Hepatocyte (in vitro differentiated cells): ENCODE measurements at regions not wholly inside any gene's neighbourhood (a gene's known extent, or its start where the extent isn't known, plus 50 kb on each side); places are given as distances from the start of the nearest gene placed in this dataset.

Experiments
- DNase-seq: peaks from one replicate; pipeline ENCODE4 v3.0.0-alpha.2; 2016; ENCODE audit warnings: low spot score
- H2AFZ ChIP-seq: fragments of 200-600 bp; sonication (generic); 2 replicates; pipeline ENCODE4 v1.6.0; 2016; ENCODE audit warnings: antibody characterized with exemption, mild to moderate bottlenecking
- H3K27ac ChIP-seq: fragments of 200-600 bp; sonication (generic); 2 replicates; pipeline ENCODE4 v1.5.1; 2016; ENCODE audit warnings: mild to moderate bottlenecking
- H3K27me3 ChIP-seq: fragments of 200-600 bp; sonication (generic); 2 replicates; pipeline ENCODE4 v1.6.1; 2016
- H3K36me3 ChIP-seq: fragments of 200-600 bp; sonication (generic); replicated peaks from 2 replicates; pipeline ENCODE4 v1.5.1; 2016; ENCODE audit warnings: low read depth; ENCODE audit not compliant: insufficient read depth
- H3K4me1 ChIP-seq: fragments of 200-600 bp; sonication (generic); 2 replicates; pipeline ENCODE4 v1.5.1; 2016; ENCODE audit warnings: mild to moderate bottlenecking, moderate library complexity; ENCODE audit not compliant: insufficient read depth
- H3K4me2 ChIP-seq: fragments of 200-600 bp; sonication (generic); 2 replicates; pipeline ENCODE4 v1.6.0; 2016
- H3K4me3 ChIP-seq: fragments of 200-600 bp; sonication (generic); 2 replicates; pipeline ENCODE4 v1.5.1; 2016; ENCODE audit warnings: mild to moderate bottlenecking
- H3K79me2 ChIP-seq: fragments of 200-600 bp; sonication (generic); 2 replicates; pipeline ENCODE4 v1.6.0; 2017; ENCODE audit warnings: mild to moderate bottlenecking
- H3K9me2 ChIP-seq: fragments of 200-600 bp; sonication (generic); replicated peaks from 2 replicates; pipeline ENCODE4 v1.6.0; 2017; ENCODE audit warnings: mild to moderate bottlenecking; ENCODE audit not compliant: insufficient read depth
- H3K9me3 ChIP-seq: fragments of 200-600 bp; sonication (generic); 2 replicates; pipeline ENCODE4 v1.5.1; 2016; ENCODE audit warnings: low read depth, mild to moderate bottlenecking
- H4K20me1 ChIP-seq: fragments of 200-600 bp; sonication (generic); 2 replicates; pipeline ENCODE4 v1.6.0; 2016; ENCODE audit warnings: mild to moderate bottlenecking; ENCODE audit not compliant: insufficient read depth, poor library complexity, severe bottlenecking
- CTCF ChIP-seq: fragments of 200-600 bp; sonication (generic); IDR thresholded peaks from 2 replicates; pipeline ENCODE4 v1.5.1; 2016; ENCODE audit warnings: antibody characterized with exemption, mild to moderate bottlenecking; ENCODE audit not compliant: poor library complexity
- EZH2 ChIP-seq: fragments of 200-600 bp; sonication (generic); IDR thresholded peaks from 2 replicates; pipeline ENCODE4 v1.6.1; 2016; ENCODE audit warnings: antibody characterized with exemption, mild to moderate bottlenecking, borderline replicate concordance
- EZH2phosphoT487 ChIP-seq: fragments of 200-600 bp; sonication (generic); IDR thresholded peaks from one replicate; pipeline ENCODE4 v1.6.1; 2018; ENCODE audit warnings: antibody characterized with exemption, mild to moderate bottlenecking, low read depth, moderate library complexity; ENCODE audit not compliant: unreplicated experiment, severe bottlenecking
- WGBS: methylation state at CpG from one replicate; pipeline ENCODE4 v1.1.6; 2016; ENCODE audit warnings: low lambda C conversion rate; ENCODE audit errors: missing lambda C conversion rate; 5-methylcytosine and 5-hydroxymethylcytosine counted together

GRCh38 chr6:142683714-142684141 is 261.2 kb downstream of the HIVEP2 start:
- WGBS = 76% methylated on average over 6 of the region's 6 CpGs
- no peak overlapping the region for H2AFZ ChIP-seq
- no peak overlapping the region for H3K4me2 ChIP-seq
- H3K27me3 ChIP-seq = no peaks in the 10 kb centered on the region
- no peak for DNase-seq
- no peaks in the 10 kb centered on the region for H3K9me2 ChIP-seq
- no peaks in the 10 kb centered on the region for H4K20me1 ChIP-seq
- no peak overlapping the region for H3K4me3 ChIP-seq
- no peak overlapping the region for H3K27ac ChIP-seq
- no peaks in the 10 kb centered on the region for H3K79me2 ChIP-seq
- H3K4me1 ChIP-seq = no peaks in the 10 kb centered on the region
- no peaks in the 10 kb centered on the region for H3K36me3 ChIP-seq
- no peak for TF ChIP-seq EZH2
- no peak for TF ChIP-seq EZH2phosphoT487
- no peak for TF ChIP-seq CTCF
- no peaks in the 10 kb centered on the region for H3K9me3 ChIP-seq

- Histone ChIP-seq H3K9me3 (no peaks in the 10 kb centered on the region), H3K27ac (no peak overlapping the region), H4K20me1 (no peaks in the 10 kb centered on the region), H3K4me3 (no peak overlapping the region), H3K4me2 (no peak overlapping the region), H2AFZ (no peak overlapping the region), H3K9me2 (no peaks in the 10 kb centered on the region), H3K27me3 (no peaks in the 10 kb centered on the region), H3K36me3 (no peaks in the 10 kb centered on the region), H3K79me2 (no peaks in the 10 kb centered on the region), H3K4me1 (no peaks in the 10 kb centered on the region)
- WGBS = 96% methylated on average over 1 of the region's 1 CpG
- no peak for DNase-seq
- TF ChIP-seq CTCF (no peak), EZH2 (no peak)
Observed at GRCh38 chr6:142684371-142684770, 260.6 kb downstream of the HIVEP2 start.

- Histone ChIP-seq H4K20me1 (no peaks in the 10 kb centered on the region), H3K4me1 (no peaks in the 10 kb centered on the region), H3K4me2 (no peak overlapping the region), H3K36me3 (no peaks in the 10 kb centered on the region), H3K27me3 (no peaks in the 10 kb centered on the region), H3K9me2 (no peaks in the 10 kb centered on the region), H3K4me3 (no peak overlapping the region), H3K27ac (no peak overlapping the region), H3K9me3 (no peaks in the 10 kb centered on the region), H3K79me2 (no peaks in the 10 kb centered on the region), H2AFZ (no peak overlapping the region)
- WGBS = 78% methylated on average over 4 of the region's 4 CpGs
- TF ChIP-seq EZH2phosphoT487 (no peak), EZH2 (no peak), CTCF (no peak)
- DNase-seq = no peak
Observed at GRCh38 chr6:142685852-142686506, 259.0 kb downstream of the HIVEP2 start.

GRCh38 chr6:142686507-142686887 is 258.5 kb downstream of the HIVEP2 start:
- WGBS = 68% methylated on average over 2 of the region's 2 CpGs
- Histone ChIP-seq H3K79me2 (no peaks in the 10 kb centered on the region), H3K4me2 (no peak overlapping the region), H3K36me3 (no peaks in the 10 kb centered on the region), H3K4me1 (no peaks in the 10 kb centered on the region), H4K20me1 (no peaks in the 10 kb centered on the region), H3K9me3 (no peaks in the 10 kb centered on the region), H3K27ac (no peak overlapping the region), H3K27me3 (no peaks in the 10 kb centered on the region), H3K4me3 (no peak overlapping the region), H2AFZ (no peak overlapping the region), H3K9me2 (no peaks in the 10 kb centered on the region)
- DNase-seq = no peak
- TF ChIP-seq EZH2 = no peak
- TF ChIP-seq CTCF = no peak
- no peak for TF ChIP-seq EZH2phosphoT487
